ENCODE measurements at regions not wholly inside any gene's neighbourhood (a gene's known extent, or its start where the extent isn't known, plus 50 kb on each side); places are given as distances from the start of the nearest gene placed in this dataset.
"Not testable (repeated sequence)": the region's sequence is repeated elsewhere in the genome, so short reads cannot be mapped to it uniquely, and the experiment has no call there.

- DNase-seq: not testable (repeated sequence)
Observed at GRCh38 chr1:83369853-83370252, 629.1 kb downstream of the TTLL7 start.

- not testable (repeated sequence) for DNase-seq
Observed at GRCh38 chr1:83365320-83365719, 633.6 kb downstream of the TTLL7 start.

- DNase-seq: not testable (repeated sequence)
Observed at GRCh38 chr1:83345375-83345774, 653.6 kb downstream of the TTLL7 start.

GRCh38 chr1:83343767-83344166 lies 655.2 kb downstream of the TTLL7 start:
- not testable (repeated sequence) for DNase-seq

GRCh38 chr1:83342995-83343394 lies 655.9 kb downstream of the TTLL7 start:
- DNase-seq: not testable (repeated sequence)

- DNase-seq: not testable (repeated sequence)
Observed at GRCh38 chr1:83332308-83332707, 666.6 kb downstream of the TTLL7 start.

GRCh38 chr1:83318366-83318765 lies 680.6 kb downstream of the TTLL7 start:
- no peak for DNase-seq

GRCh38 chr1:83315446-83315845 lies 683.5 kb downstream of the TTLL7 start:
- not testable (repeated sequence) for DNase-seq

GRCh38 chr1:83310161-83310560 lies 688.8 kb downstream of the TTLL7 start:
- DNase-seq: not testable (repeated sequence)

- DNase-seq: not testable (repeated sequence)
Observed at GRCh38 chr1:83309035-83309434, 689.9 kb downstream of the TTLL7 start.

- DNase-seq: not testable (repeated sequence)
Observed at GRCh38 chr1:83306811-83307210, 692.1 kb downstream of the TTLL7 start.

- DNase-seq: not testable (repeated sequence)
Observed at GRCh38 chr1:83295594-83295993, 703.3 kb downstream of the TTLL7 start.

GRCh38 chr1:83287391-83287790 lies 711.5 kb downstream of the TTLL7 start:
- DNase-seq: not testable (repeated sequence)

- not testable (repeated sequence) for DNase-seq
Observed at GRCh38 chr1:83274656-83275055, 724.3 kb downstream of the TTLL7 start.

- DNase-seq: not testable (repeated sequence)
Observed at GRCh38 chr1:83272484-83272883, 726.4 kb downstream of the TTLL7 start.

GRCh38 chr1:83271834-83272233 lies 727.1 kb downstream of the TTLL7 start:
- not testable (repeated sequence) for DNase-seq

- not testable (repeated sequence) for DNase-seq
Observed at GRCh38 chr1:83270801-83271200, 728.1 kb downstream of the TTLL7 start.

- not testable (repeated sequence) for DNase-seq
Observed at GRCh38 chr1:83263808-83264207, 735.1 kb downstream of the TTLL7 start.

GRCh38 chr1:83251687-83252086 lies 747.2 kb downstream of the TTLL7 start:
- not testable (repeated sequence) for DNase-seq

GRCh38 chr1:83246780-83247179 lies 752.2 kb downstream of the TTLL7 start:
- DNase-seq: not testable (repeated sequence)

- not testable (repeated sequence) for DNase-seq
Observed at GRCh38 chr1:83244832-83245231, 754.1 kb downstream of the TTLL7 start.

GRCh38 chr1:83239568-83239967 lies 759.4 kb downstream of the TTLL7 start:
- DNase-seq: not testable (repeated sequence)

- not testable (repeated sequence) for DNase-seq
Observed at GRCh38 chr1:83238654-83239053, 760.3 kb downstream of the TTLL7 start.

- DNase-seq: not testable (repeated sequence)
Observed at GRCh38 chr1:83219788-83220187, 779.1 kb downstream of the TTLL7 start.

- not testable (repeated sequence) for DNase-seq
Observed at GRCh38 chr1:83218036-83218716, 780.8 kb downstream of the TTLL7 start.
